Hippocampal formation (tissue), 2 donors: ENCODE measurements at regions not wholly inside any gene's neighbourhood (a gene's known extent, or its start where the extent isn't known, plus 50 kb on each side); places are given as distances from the start of the nearest gene placed in this dataset.

Experiments used
- DNase-seq, 2 donors: peaks; one replicate each; lab custom pipeline; 2025; lab: John Stamatoyannopoulos, UW

GRCh38 chr6:1257778-1258177 is 54.1 kb upstream of the FOXQ1 start:
- DNase-seq: no peak

- DNase-seq: no peak
Observed at GRCh38 chr6:1256435-1257008, 55.4 kb upstream of the FOXQ1 start.

- DNase-seq: no peak
Observed at GRCh38 chr6:1255636-1256365, 56.1 kb upstream of the FOXQ1 start.

GRCh38 chr6:1254326-1254725 is 57.6 kb upstream of the FOXQ1 start:
- DNase-seq: no peak

- DNase-seq: no peak
Observed at GRCh38 chr6:1253816-1254215, 58.1 kb upstream of the FOXQ1 start.

- no peak for DNase-seq
Observed at GRCh38 chr6:1251198-1252155, 60.4 kb upstream of the FOXQ1 start.

- DNase-seq: no peak
Observed at GRCh38 chr6:1250489-1251197, 61.3 kb upstream of the FOXQ1 start.

- no peak for DNase-seq
Observed at GRCh38 chr6:1247894-1248293, 64.0 kb upstream of the FOXQ1 start.

- DNase-seq: no peak
Observed at GRCh38 chr6:1247056-1247455, 64.8 kb upstream of the FOXQ1 start.

GRCh38 chr6:1244941-1245340 is 67.0 kb upstream of the FOXQ1 start:
- no peak for DNase-seq

GRCh38 chr6:1244278-1244677 is 67.6 kb upstream of the FOXQ1 start:
- DNase-seq: no peak

- no peak for DNase-seq
Observed at GRCh38 chr6:1242446-1242845, 69.5 kb upstream of the FOXQ1 start.

- DNase-seq: no peak
Observed at GRCh38 chr6:1242021-1242420, 69.9 kb upstream of the FOXQ1 start.

- no peak for DNase-seq
Observed at GRCh38 chr6:1240766-1241318, 71.1 kb upstream of the FOXQ1 start.

GRCh38 chr6:1239805-1240204 is 72.1 kb upstream of the FOXQ1 start:
- DNase-seq: no peak

- DNase-seq: no peak
Observed at GRCh38 chr6:1238040-1238439, 73.9 kb upstream of the FOXQ1 start.

- no peak for DNase-seq
Observed at GRCh38 chr6:1237636-1238035, 74.3 kb upstream of the FOXQ1 start.

GRCh38 chr6:1235825-1236224 is 76.1 kb upstream of the FOXQ1 start:
- DNase-seq: no peak

- no peak for DNase-seq
Observed at GRCh38 chr6:1233924-1234323, 78.0 kb upstream of the FOXQ1 start.

GRCh38 chr6:1232578-1232977 is 79.3 kb upstream of the FOXQ1 start:
- DNase-seq: no peak

GRCh38 chr6:1231941-1232340 is 80.0 kb upstream of the FOXQ1 start:
- no peak for DNase-seq
